HUDEP-2 (cell line): ENCODE measurements at regions not wholly inside any gene's neighbourhood (a gene's known extent, or its start where the extent isn't known, plus 50 kb on each side); places are given as distances from the start of the nearest gene placed in this dataset.

Source experiments
- DNase-seq, 76 experiments: peaks; one replicate each; lab custom pipeline; 2025; ENCODE audit not compliant: unreplicated experiment in 76 of 76; lab: John Stamatoyannopoulos, UW

DNA sequence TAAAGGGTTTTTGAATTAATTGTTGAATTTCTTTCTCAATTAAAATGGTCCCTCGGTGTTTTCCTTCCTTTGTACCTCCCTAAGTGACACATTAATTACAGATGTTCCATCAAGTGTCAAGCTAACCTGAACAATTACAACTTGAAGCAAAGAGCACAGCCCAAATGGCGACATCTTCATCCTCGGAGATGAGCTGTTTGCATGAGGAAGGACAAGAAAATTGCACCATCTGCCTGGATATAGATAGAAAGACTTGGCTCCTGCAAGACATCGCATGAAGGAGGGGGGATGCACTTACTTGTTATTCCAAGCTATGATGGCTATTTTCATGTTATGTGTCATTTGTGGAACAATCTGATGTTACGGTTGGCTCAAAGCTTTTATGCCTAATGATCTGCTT is 86.4 kb upstream of the ZKSCAN2 start:
- no peak for DNase-seq

DNA sequence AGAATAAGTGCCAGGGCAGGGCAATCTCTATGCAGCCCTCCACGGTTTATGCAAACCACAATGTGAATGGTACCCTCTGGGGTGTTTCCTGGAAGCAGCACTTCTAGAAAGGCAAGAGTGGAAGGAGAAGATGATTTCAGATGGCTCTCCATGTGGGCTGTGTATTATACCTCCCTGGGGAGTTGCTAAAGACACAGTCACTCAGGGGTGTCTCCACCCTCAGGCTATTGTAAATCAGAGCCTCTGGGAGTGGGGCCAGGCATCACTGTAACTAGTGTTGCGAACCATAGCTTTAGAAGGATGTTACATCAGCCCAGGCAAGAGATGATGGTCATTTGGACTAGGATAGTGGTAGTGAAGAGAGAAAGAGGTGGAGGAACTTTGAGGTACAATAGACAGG is 83.3 kb upstream of the ZKSCAN2 start:
- DNase-seq = no peak

DNA sequence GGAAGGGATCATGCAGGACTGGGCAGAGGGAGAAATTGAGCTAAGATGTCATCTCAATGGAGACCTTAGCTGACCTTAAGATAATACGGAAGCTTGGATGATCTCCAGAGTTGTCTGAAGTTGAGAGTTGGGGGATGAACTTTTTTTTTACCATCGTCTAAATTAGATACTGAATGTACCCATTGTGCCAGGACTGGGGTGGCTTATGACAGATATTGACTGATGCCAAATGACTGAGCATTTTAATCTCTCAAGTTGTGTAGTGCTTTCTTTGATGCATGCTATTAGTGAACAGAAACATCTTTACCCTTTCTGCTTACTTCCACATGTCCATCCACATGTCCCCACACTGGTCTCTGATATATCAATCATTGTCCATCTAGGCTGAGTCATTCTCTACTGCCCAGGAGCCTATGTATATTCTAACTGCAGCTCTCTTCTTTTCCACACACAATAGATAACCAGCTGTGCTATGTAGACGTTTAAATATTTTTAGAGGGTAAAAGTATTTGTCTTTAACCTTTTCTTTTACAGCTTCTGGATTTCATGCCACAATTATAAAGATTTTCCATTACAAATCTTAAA is 60.2 kb upstream of the ZKSCAN2 start:
- no peak for DNase-seq

DNA sequence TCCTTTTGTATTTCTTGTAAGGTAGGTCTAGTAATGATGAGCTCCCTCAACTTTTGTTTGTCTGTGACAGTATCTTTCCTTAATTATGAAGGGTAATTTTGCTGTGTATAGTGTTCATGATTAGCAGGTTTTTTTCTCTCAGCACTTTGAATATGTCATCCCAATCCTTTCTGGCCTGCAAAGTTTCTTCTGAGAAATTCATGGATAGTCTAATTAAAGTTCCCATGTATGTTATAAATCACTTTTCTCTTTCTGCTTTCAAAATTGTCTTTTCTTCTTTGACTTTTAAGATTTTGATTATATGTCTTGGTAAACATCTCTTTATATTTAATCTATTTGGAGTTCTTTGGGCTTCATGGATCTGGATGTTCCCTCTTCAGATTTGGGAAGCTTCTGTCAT is 54.3 kb upstream of the ZKSCAN2 start:
- no peak for DNase-seq

DNA sequence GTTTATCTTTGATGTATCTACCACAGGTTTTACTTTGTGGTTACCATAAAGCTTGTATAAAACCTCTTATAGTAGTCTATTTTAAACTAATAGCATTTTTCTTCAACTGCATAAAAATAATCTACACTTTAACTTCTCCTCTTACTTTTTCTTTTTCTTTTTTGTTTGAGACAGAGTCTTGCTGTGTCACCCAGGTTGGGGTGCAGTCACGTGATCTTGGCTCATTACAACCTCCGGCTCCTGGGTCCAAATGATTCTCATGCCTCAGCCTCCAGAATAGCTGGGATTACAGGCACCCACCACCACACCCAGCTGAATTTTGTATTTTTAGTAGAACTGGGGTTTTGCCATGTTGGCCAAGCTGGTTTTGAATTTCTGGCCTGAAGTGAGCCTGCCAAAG is 53.4 kb upstream of the ZKSCAN2 start:
- DNase-seq = no peak
